OCI-LY7 (cell line): ENCODE measurements at regions not wholly inside any gene's neighbourhood (a gene's known extent, or its start where the extent isn't known, plus 50 kb on each side); places are given as distances from the start of the nearest gene placed in this dataset.
"Not testable (repeated sequence)": the region's sequence is repeated elsewhere in the genome, so short reads cannot be mapped to it uniquely, and the experiment has no call there.

Experiments used
- BruUV-seq: library from RNA; stranded (reverse); fragments of 400-500 nt; replicated peaks from 2 replicates; lab custom pipeline; 2021; lab: Mats Ljungman, UMichigan
- CTCF ChIA-PET: fragments of 300-600 bp; sonication (Branson Sonifier 250); formaldehyde crosslinking; loops from one replicate; lab custom pipeline; 2022; ENCODE audit warnings: antibody characterized with exemption; ENCODE audit not compliant: unreplicated experiment; lab: Charles Lee
- POLR2A ChIA-PET: fragments of 300-600 bp; sonication (Branson Sonifier 250); formaldehyde crosslinking; loops from one replicate; lab custom pipeline; 2022; ENCODE audit warnings: antibody characterized with exemption; lab: Charles Lee
- DNase-seq: peaks from one replicate; pipeline ENCODE4 v3.0.0-alpha.2; 2015; ENCODE audit warnings: low spot score
- H2AFZ ChIP-seq: fragments of 200-600 bp; sonication (generic), shearing (Covaris generic); 2 replicates; pipeline ENCODE4 v1.6.1; 2014; ENCODE audit warnings: mild to moderate bottlenecking, antibody characterized with exemption, low read length, moderate library complexity
- H3K27ac ChIP-seq: fragments of 200-600 bp; sonication (generic); 2 replicates; pipeline ENCODE4 v1.5.1; 2014; ENCODE audit warnings: mixed run types, low read depth, mild to moderate bottlenecking, moderate library complexity, low read length, inconsistent platforms; ENCODE audit not compliant: poor library complexity, severe bottlenecking
- H3K36me3 ChIP-seq: fragments of 200-600 bp; sonication (generic); 2 replicates; pipeline ENCODE4 v1.6.1; 2014; ENCODE audit warnings: mild to moderate bottlenecking, antibody characterized with exemption, low read length, moderate library complexity, mixed read lengths; ENCODE audit not compliant: insufficient read depth
- H3K4me1 ChIP-seq: fragments of 200-600 bp; sonication (generic); 2 replicates; pipeline ENCODE4 v1.5.1; 2014; ENCODE audit warnings: mild to moderate bottlenecking, low read length; ENCODE audit not compliant: insufficient read depth, poor library complexity, severe bottlenecking
- H3K4me2 ChIP-seq: fragments of 200-600 bp; sonication (generic); 2 replicates; pipeline ENCODE4 v1.6.1; 2014; ENCODE audit warnings: mild to moderate bottlenecking, low read length
- H3K4me3 ChIP-seq: fragments of 200-600 bp; sonication (generic); 2 replicates; pipeline ENCODE4 v1.5.1; 2014; ENCODE audit warnings: mild to moderate bottlenecking, low read depth, low read length; ENCODE audit not compliant: poor library complexity, severe bottlenecking
- H3K79me2 ChIP-seq: fragments of 200-600 bp; sonication (generic); 2 replicates; pipeline ENCODE4 v1.6.1; 2016; ENCODE audit warnings: low read depth, mild to moderate bottlenecking, low read length, moderate library complexity, mixed read lengths; ENCODE audit not compliant: insufficient read depth
- H3K9me2 ChIP-seq: fragments of 200-600 bp; sonication (generic); 2 replicates; pipeline ENCODE4 v1.6.1; 2016; ENCODE audit warnings: mild to moderate bottlenecking, low read length, mixed read lengths; ENCODE audit not compliant: insufficient read depth
- H3K9me3 ChIP-seq: fragments of 200-600 bp; sonication (generic); 2 replicates; pipeline ENCODE4 v1.6.1; 2014; ENCODE audit warnings: mild to moderate bottlenecking, mixed run types, low read length, mixed read lengths
- H4K20me1 ChIP-seq: fragments of 200-600 bp; sonication (generic); 2 replicates; pipeline ENCODE4 v1.6.1; 2014; ENCODE audit warnings: mild to moderate bottlenecking, antibody characterized with exemption, low read length, moderate library complexity, mixed read lengths; ENCODE audit not compliant: insufficient read depth
- EZH2phosphoT487 ChIP-seq: fragments of 200-600 bp; sonication (generic); IDR thresholded peaks from 2 replicates; pipeline ENCODE4 v1.6.1; 2018; ENCODE audit warnings: low read depth, borderline replicate concordance, mild to moderate bottlenecking, mixed run types, antibody characterized with exemption, low read length, moderate library complexity, mixed read lengths
- intact Hi-C: fragments of 100-400 bp; cut with micrococcal nuclease; formaldehyde crosslinking; loops from one replicate; pipeline ENCODE4 v1.10.0; 2022; ENCODE audit not compliant: unreplicated experiment
- TF ChIP-seq, protein P1 (sequence below): fragments of 200-600 bp; sonication (generic); conservative IDR thresholded peaks from 2 replicates; pipeline ENCODE4 v1.5.1; 2014; ENCODE audit warnings: mild to moderate bottlenecking, antibody characterized with exemption, low read length, moderate library complexity, mixed read lengths

DNA sequence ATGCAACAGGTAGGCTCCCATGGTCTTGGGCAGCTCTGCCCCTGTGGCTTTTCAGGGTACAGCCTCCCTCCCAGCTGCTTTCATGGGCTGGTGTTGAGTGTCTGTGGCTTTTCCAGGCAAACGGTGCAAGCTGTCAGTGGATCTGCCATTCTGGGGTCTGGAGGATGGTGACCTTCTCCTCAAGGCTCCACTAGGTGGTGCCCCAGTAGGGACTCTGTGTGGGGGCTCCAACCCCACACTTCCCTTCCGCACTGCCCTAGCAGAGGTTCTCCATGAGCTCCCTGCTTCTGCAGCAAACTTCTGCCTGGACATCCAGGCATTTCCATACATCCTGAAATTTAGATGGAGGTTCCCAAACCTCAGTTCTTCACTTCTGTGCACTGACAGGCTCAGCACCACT, 229.8 kb upstream of the TNC start:
- POLR2A ChIA-PET, result not testable (repeated sequence)

DNA sequence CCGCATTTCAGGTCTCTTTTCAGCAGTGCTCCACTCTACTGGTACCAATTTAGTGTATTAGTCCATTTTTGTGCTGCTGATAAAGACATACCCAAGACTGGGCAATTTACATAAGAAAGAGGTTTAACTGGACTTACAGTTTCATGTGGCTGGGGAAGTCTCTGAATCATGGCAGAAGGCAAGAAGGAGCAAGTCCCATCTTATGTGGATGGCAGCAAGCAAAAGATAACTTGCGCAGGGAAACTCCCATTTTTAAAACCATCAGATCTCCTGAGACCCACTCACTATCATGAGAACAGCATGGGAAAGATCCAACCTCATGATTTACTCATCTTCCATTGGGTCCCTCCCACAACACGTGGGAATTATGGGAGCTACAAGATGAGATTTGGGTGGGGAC, 231.0 kb upstream of the TNC start:
- BruUV-seq, intact Hi-C loops: not testable (repeated sequence)

More for the DNA sequence above, 229.8 kb upstream of the TNC start:
- H2AFZ ChIP-seq, BruUV-seq, H3K9me3 ChIP-seq, H3K9me2 ChIP-seq, H4K20me1 ChIP-seq, CTCF ChIA-PET, intact Hi-C loops, H3K79me2 ChIP-seq, H3K4me1 ChIP-seq, H3K4me2 ChIP-seq, DNase-seq, H3K4me3 ChIP-seq, H3K27ac ChIP-seq, H3K36me3 ChIP-seq: not testable (repeated sequence)
- TF ChIP-seq, protein P1, sequence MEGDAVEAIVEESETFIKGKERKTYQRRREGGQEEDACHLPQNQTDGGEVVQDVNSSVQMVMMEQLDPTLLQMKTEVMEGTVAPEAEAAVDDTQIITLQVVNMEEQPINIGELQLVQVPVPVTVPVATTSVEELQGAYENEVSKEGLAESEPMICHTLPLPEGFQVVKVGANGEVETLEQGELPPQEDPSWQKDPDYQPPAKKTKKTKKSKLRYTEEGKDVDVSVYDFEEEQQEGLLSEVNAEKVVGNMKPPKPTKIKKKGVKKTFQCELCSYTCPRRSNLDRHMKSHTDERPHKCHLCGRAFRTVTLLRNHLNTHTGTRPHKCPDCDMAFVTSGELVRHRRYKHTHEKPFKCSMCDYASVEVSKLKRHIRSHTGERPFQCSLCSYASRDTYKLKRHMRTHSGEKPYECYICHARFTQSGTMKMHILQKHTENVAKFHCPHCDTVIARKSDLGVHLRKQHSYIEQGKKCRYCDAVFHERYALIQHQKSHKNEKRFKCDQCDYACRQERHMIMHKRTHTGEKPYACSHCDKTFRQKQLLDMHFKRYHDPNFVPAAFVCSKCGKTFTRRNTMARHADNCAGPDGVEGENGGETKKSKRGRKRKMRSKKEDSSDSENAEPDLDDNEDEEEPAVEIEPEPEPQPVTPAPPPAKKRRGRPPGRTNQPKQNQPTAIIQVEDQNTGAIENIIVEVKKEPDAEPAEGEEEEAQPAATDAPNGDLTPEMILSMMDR, result peak; percentile 43

GRCh38 chr9:115349542-115349941, 231.6 kb upstream of the TNC start:
- intact Hi-C loops, result no loop called here
- CTCF ChIA-PET, result interaction anchor here (0.6 kb wide), 1 partner anchor 19 kb away, joined by 3 read pairs; no protein-coding TSS in a partner anchor

More for the DNA sequence above, 231.0 kb upstream of the TNC start:
- DNase-seq, H3K79me2 ChIP-seq, POLR2A ChIA-PET, H4K20me1 ChIP-seq, H2AFZ ChIP-seq, CTCF ChIA-PET, H3K36me3 ChIP-seq, H3K4me1 ChIP-seq, H3K4me2 ChIP-seq, H3K9me3 ChIP-seq, H3K4me3 ChIP-seq, H3K27ac ChIP-seq, H3K9me2 ChIP-seq: not testable (repeated sequence)

More at GRCh38 chr9:115349542-115349941, 231.6 kb upstream of the TNC start:
- H3K4me1 ChIP-seq, result no peaks in the 10 kb centered on the region
- TF ChIP-seq, protein P1, result no peak
- TF ChIP-seq EZH2phosphoT487, result no peak
- DNase-seq, result no peak
- H4K20me1 ChIP-seq, result no peaks in the 10 kb centered on the region
- H3K36me3 ChIP-seq, result no peaks in the 10 kb centered on the region
- no peaks in the 10 kb centered on the region for H3K9me3 ChIP-seq
- BruUV-seq, result no TSS peak
- no peak overlapping the region for H2AFZ ChIP-seq
- H3K9me2 ChIP-seq, result no peaks in the 10 kb centered on the region
- no peak overlapping the region for H3K27ac ChIP-seq
- no peaks in the 10 kb centered on the region for H3K79me2 ChIP-seq
- POLR2A ChIA-PET, result no interaction called here
- no peak overlapping the region for H3K4me2 ChIP-seq
- no peak overlapping the region for H3K4me3 ChIP-seq
